ENCODE measurements at regions not wholly inside any gene's neighbourhood (a gene's known extent, or its start where the extent isn't known, plus 50 kb on each side); places are given as distances from the start of the nearest gene placed in this dataset.
"Not testable (repeated sequence)": the region's sequence is repeated elsewhere in the genome, so short reads cannot be mapped to it uniquely, and the experiment has no call there.

- DNase-seq = no peak
Observed at GRCh38 chr16:65283181-65283651, 161.4 kb upstream of the CDH11 start.

DNA sequence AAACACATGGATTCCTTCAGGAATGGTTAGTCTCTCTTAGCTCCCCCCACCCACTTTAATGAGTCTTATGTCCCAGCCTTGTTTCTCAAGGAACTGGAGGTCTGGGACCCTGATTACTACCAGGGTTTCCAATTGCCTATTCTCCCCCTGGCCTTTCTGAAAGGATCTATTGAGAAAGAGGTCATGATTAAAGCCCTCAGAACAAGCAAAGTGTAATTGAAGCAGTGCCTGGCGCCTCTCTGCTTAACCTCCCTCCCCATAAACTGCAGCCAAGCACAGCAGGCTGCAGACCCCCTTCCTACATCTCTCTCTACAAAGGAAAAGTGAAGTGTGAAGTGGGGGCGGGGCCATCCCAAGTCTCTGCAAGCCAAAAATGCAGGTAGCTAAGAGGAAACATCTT, 159.7 kb upstream of the CDH11 start:
- no peak for DNase-seq

DNA sequence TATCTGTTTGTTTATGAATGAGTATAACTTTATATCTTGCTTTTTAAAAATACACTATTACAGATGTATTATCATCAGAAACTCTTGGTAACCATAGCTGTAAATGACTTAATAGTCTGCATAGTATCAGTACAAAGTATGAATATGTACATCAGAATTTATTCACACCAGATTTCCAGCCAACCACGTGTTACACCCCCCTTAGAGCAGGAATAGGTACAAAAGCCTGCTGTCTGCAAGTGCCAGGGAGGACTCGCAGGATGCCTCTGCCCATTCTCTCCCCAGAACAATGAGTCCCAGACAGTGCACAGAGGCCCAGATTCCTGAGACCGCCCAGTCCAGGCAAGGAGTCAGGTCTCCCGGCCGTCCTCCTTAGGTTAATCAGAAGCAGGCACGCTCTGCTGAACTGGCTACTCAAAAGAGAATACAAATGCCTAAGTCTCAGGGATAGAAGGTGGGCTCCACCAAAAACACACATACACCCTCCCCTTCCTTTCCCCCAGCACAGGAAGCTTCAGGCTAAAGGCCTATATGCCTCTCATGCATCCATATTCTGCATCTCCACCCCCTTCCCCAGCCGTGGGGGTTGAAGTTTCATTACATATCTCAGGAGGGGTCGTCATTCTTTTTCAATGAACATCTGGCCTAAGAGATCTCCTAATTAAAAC, 159.1 kb upstream of the CDH11 start:
- DNase-seq = no peak

GRCh38 chr16:65279576-65279975, 157.7 kb upstream of the CDH11 start:
- no peak for DNase-seq

DNA sequence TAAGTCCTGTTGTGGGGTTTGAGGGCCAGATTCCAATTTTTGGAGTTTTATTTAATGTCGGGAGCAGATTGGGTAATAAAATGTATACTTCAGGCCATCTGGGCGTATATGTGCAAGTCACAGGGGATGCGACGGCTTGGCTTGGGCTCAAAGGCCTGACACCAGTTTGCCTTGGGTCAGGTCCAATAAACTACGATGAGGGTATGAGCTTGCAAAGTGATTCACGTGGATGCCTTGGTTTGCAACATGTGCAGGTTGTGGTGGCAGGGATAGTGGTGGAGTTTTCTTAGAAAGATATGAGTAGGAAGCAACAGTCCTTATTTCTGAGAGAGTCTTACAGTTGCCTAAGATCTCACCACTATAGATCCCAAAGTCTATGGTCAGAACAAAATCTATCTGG, 157.0 kb upstream of the CDH11 start:
- no peak for DNase-seq

- DNase-seq = no peak
Observed at GRCh38 chr16:65274566-65274965, 152.7 kb upstream of the CDH11 start.

- no peak for DNase-seq
Observed at GRCh38 chr16:65272699-65273414, 151.0 kb upstream of the CDH11 start.

DNA sequence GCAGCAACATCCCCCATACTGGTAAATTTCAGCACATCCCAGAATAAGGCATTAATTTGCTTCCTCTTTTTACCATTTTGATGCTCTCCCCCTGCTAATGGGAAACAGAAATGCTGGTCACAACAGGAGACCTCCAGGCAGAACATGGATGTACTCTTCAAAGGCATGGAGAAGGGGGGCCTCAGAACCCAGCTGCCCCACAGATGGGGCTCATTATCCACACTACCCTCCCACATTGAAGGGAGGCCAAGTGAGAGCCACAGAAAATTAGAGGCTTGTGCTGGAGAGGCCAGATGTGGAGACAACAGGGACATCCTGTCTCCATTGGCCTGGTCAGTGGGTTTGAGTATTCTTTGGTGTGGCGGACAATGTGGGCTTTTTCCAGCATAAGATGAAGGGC, 150.1 kb upstream of the CDH11 start:
- no peak for DNase-seq

- no peak for DNase-seq
Observed at GRCh38 chr16:65268331-65268730, 146.5 kb upstream of the CDH11 start.

GRCh38 chr16:65263896-65264295, 142.0 kb upstream of the CDH11 start:
- no peak for DNase-seq

GRCh38 chr16:65260746-65261145, 138.9 kb upstream of the CDH11 start:
- DNase-seq = no peak

GRCh38 chr16:65254144-65254543, 132.3 kb upstream of the CDH11 start:
- DNase-seq = no peak

- no peak for DNase-seq
Observed at GRCh38 chr16:65249768-65250167, 127.9 kb upstream of the CDH11 start.

DNA sequence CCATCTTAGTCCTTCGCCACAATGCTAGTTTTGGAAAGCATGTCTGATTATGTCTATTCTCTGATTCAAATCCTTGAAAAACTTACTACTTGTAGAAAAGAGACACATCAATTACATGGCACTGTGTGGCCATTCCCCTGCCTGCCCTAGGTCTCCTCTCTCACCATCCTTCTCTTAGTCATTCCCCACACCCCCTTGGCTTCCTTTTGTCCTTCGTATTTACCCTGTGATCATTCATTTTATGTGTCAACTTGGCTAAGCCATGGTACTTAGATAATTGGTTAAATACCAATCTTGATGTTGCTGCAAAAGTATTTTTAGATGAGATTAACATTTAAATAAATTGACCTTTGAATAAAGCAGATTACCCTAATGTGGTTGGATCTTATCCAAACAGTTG, 122.9 kb upstream of the CDH11 start:
- DNase-seq = no peak

GRCh38 chr16:65235339-65236177, 113.7 kb upstream of the CDH11 start:
- no peak for DNase-seq

DNA sequence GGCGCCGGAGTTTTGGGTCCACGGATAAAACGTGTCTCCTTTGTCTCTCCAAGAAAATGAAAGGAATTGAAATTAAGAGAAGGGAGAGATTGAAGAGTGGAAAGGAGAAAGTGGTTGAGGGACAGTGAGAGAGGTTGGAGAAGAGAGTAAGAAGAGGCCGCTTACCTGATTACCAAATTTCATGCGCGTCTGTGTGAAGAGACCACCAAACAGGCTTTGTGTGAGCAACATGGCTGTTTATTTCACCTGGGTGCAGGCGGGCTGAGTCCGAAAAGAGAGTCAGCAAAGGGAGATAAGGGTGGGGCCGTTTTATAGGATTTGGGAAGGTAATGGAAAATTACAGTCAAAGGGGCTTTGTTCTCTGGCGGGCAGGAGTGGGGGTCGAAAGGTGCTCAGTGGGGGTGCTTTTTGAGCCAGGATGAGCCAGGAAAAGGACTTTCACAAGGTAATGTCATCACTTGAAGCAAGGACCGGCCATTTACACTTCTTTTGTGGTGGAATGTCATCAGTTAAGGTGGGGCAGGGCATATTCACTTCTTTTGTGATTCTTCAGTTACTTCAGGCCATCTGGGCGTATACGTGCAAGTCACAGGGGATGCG, 113.0 kb upstream of the CDH11 start:
- DNase-seq = not testable (repeated sequence)

GRCh38 chr16:65229191-65229662, 107.4 kb upstream of the CDH11 start:
- DNase-seq = no peak

GRCh38 chr16:65227150-65227835, 105.4 kb upstream of the CDH11 start:
- DNase-seq = no peak

DNA sequence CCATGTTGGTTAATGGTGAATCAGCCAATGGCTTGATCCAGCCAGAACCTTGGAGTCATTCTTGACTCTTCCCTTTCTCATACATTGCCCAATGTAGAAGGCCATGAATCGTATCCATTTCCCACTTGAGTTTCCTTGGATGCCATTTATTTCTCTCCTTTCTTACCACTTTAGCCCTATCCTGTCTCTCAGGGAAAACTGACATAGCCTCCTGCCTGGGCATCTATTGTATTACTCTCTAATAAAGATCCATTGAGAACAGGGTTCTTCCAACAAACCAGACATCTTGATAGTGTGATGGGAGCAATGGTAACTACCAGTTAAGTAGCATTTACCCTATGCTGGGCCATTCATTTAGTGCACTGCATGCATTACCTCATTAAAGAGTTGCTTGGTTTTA, 104.2 kb upstream of the CDH11 start:
- no peak for DNase-seq

GRCh38 chr16:65225488-65225887, 103.6 kb upstream of the CDH11 start:
- DNase-seq = no peak

GRCh38 chr16:65224994-65225393, 103.1 kb upstream of the CDH11 start:
- no peak for DNase-seq

- DNase-seq = no peak
Observed at GRCh38 chr16:65224471-65224870, 102.6 kb upstream of the CDH11 start.

- DNase-seq = no peak
Observed at GRCh38 chr16:65223335-65223734, 101.5 kb upstream of the CDH11 start.
